ENCODE measurements at regions not wholly inside any gene's neighbourhood (a gene's known extent, or its start where the extent isn't known, plus 50 kb on each side); places are given as distances from the start of the nearest gene placed in this dataset.

GRCh38 chr3:180530276-180530675 lies 71.7 kb upstream of the TTC14 start:
- DNase-seq (ENCODE audit: insufficient read length, low spot score): no peak
- no peak for TF ChIP-seq CTCF (IDR thresholded peaks at IDR 0.05; ENCODE audit: insufficient read depth, missing control alignments)
- no peak for FAIRE-seq

GRCh38 chr3:180531303-180532278 lies 70.4 kb upstream of the TTC14 start:
- no peak for TF ChIP-seq CTCF (IDR thresholded peaks at IDR 0.05; ENCODE audit: insufficient read depth, missing control alignments)
- FAIRE-seq (no peak), DNase-seq (ENCODE audit: insufficient read length, low spot score) (no peak)

- DNase-seq (ENCODE audit: insufficient read length, low spot score) (no peak), FAIRE-seq (no peak)
- TF ChIP-seq CTCF (IDR thresholded peaks at IDR 0.05; ENCODE audit: insufficient read depth, missing control alignments): no peak
Measured at GRCh38 chr3:180534828-180535227, 67.1 kb upstream of the TTC14 start.

DNA sequence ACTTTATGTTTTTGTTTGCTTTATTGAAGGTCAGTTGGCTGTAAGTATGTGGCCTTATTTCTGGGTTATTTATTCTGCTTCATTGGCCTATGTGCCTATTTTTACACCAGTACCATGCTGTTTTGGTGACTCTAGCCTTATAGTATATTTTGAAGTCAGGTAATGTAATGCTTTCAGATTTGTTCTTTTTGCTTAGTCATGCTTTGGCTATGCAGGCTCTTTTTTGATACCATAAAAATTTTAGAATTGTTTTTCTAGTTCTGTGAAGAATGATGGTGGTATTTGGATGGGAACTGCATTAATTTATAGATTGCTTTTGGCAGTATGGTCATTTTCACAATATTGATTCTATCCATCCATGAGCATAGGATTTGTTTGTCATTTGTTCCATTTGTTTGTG lies 63.5 kb upstream of the TTC14 start:
- no peak for TF ChIP-seq CTCF (IDR thresholded peaks at IDR 0.05; ENCODE audit: insufficient read depth, missing control alignments)
- FAIRE-seq: no peak
- no peak for DNase-seq (ENCODE audit: insufficient read length, low spot score)

- DNase-seq (ENCODE audit: insufficient read length, low spot score) (no peak), FAIRE-seq (no peak)
- TF ChIP-seq CTCF (IDR thresholded peaks at IDR 0.05; ENCODE audit: insufficient read depth, missing control alignments): no peak
Measured at GRCh38 chr3:180543877-180544276, 58.1 kb upstream of the TTC14 start.

DNA sequence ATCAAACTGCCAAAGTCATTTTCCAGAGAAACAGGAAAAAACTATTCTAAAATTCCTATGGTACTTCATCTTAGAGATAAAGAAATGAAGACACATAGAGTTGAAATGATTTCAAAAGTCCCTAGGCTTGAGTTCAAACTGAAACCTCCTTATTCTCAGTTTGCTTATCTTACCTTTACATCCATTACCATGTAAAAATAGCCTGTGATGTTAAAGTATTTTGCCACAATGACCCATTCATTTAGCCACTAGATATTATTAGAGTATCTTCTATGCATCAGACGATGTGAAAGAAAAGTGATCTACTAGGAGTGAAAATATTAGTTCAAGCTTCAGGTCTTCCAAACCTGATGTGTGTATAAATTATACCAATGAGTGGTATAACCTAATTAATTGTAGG lies 55.1 kb upstream of the TTC14 start:
- FAIRE-seq: no peak
- DNase-seq (ENCODE audit: insufficient read length, low spot score): no peak
- no peak for TF ChIP-seq CTCF (IDR thresholded peaks at IDR 0.05; ENCODE audit: insufficient read depth, missing control alignments)

- FAIRE-seq (no peak), DNase-seq (ENCODE audit: insufficient read length, low spot score) (no peak)
Measured at GRCh38 chr3:180548050-180548449, 53.9 kb upstream of the TTC14 start.

More at GRCh38 chr3:180548050-180548449, 53.9 kb upstream of the TTC14 start:
- no peak for TF ChIP-seq CTCF (IDR thresholded peaks at IDR 0.05; ENCODE audit: insufficient read depth, missing control alignments)
